GM12878 (cell line): ENCODE measurements at regions not wholly inside any gene's neighbourhood (a gene's known extent, or its start where the extent isn't known, plus 50 kb on each side); places are given as distances from the start of the nearest gene placed in this dataset.

Experiments
- ATAC-seq: fragments of 200-7000 bp; cut with Tn5 transposase; 3 replicates; pipeline ENCODE4 v1.9.1; 2020; ENCODE audit warnings: mild to moderate bottlenecking, moderate library complexity
- BruUV-seq: library from RNA; stranded (reverse); fragments of 400-500 nt; replicated peaks from 2 replicates; lab custom pipeline; 2021; lab: Mats Ljungman, UMichigan
- CTCF ChIA-PET: fragments of 300-600 bp; sonication (Branson Sonifier 250); formaldehyde crosslinking; extraction: SDS; loops from one replicate; lab custom pipeline; 2021; ENCODE audit warnings: inconsistent platforms; lab: Yijun Ruan, JAX
- POLR2A ChIA-PET: fragments of 350-600 bp; formaldehyde crosslinking; extraction: SDS; loops from one replicate; lab custom pipeline; 2021; ENCODE audit warnings: inconsistent platforms; lab: Charles Lee
- RAD21 ChIA-PET: fragments of 300-600 bp; sonication (Branson Sonifier 250); formaldehyde crosslinking; loops from one replicate; lab custom pipeline; 2023; ENCODE audit warnings: antibody characterized with exemption; ENCODE audit not compliant: unreplicated experiment; lab: Charles Lee
- SMC1A ChIA-PET: fragments of 300-600 bp; sonication (Branson Sonifier 250); formaldehyde crosslinking; loops from one replicate; lab custom pipeline; 2023; ENCODE audit not compliant: unreplicated experiment, uncharacterized antibody; lab: Charles Lee
- DNase-seq: peaks from one replicate; pipeline ENCODE4 v3.0.0-alpha.2; 2011; ENCODE audit warnings: low read depth, low spot score
- FAIRE-seq: peaks from 3 replicates; lab custom pipeline; 2011; peaks lifted over from hg19 to GRCh38; lab: Jason Lieb, UNC
- H2AFZ ChIP-seq: 2 replicates; pipeline ENCODE4 v1.6.0; 2011; ENCODE audit warnings: low read depth, low read length, control low read depth; ENCODE audit not compliant: control insufficient read depth
- H3K27ac ChIP-seq: 2 replicates; pipeline ENCODE4 v1.5.1; 2011; ENCODE audit warnings: control low read depth; ENCODE audit not compliant: control insufficient read depth, insufficient read depth
- H3K27me3 ChIP-seq, 2 experiments: replicated peaks in 1 of 2; 2 replicates each; pipeline versions ENCODE4 v1.6.0 to v1.6.1; 2011; ENCODE audit warnings: low read length in 1 of 2; ENCODE audit not compliant: control insufficient read depth in 2 of 2, insufficient read depth in 2 of 2
- H3K36me3 ChIP-seq, 2 experiments: 2 replicates each; pipeline ENCODE4 v1.5.1; 2011; ENCODE audit warnings: low read length in 1 of 2; ENCODE audit not compliant: control insufficient read depth in 2 of 2, insufficient read depth in 2 of 2
- H3K4me1 ChIP-seq: 2 replicates; pipeline ENCODE4 v1.6.1; 2011; ENCODE audit warnings: mild to moderate bottlenecking, low read length, moderate library complexity, mixed read lengths; ENCODE audit not compliant: control insufficient read depth, insufficient read depth
- H3K4me2 ChIP-seq: 2 replicates; pipeline ENCODE4 v1.6.0; 2011; ENCODE audit warnings: control low read depth; ENCODE audit not compliant: control insufficient read depth, insufficient read depth
- H3K4me3 ChIP-seq: fragments of 200-600 bp; sonication (generic); 2 replicates; pipeline ENCODE4 v1.5.1; 2016
- H3K79me2 ChIP-seq: 2 replicates; pipeline ENCODE4 v1.6.0; 2011; ENCODE audit warnings: low read length; ENCODE audit not compliant: control insufficient read depth, insufficient read depth
- H3K9ac ChIP-seq: 2 replicates; pipeline ENCODE4 v1.8.0; 2011; ENCODE audit warnings: low read length, control low read depth, mixed read lengths; ENCODE audit not compliant: control insufficient read depth, insufficient read depth
- H3K9me3 ChIP-seq: replicated peaks from 3 replicates; pipeline ENCODE4 v1.5.1; 2011; ENCODE audit warnings: mild to moderate bottlenecking, low read length; ENCODE audit not compliant: control insufficient read depth, insufficient read depth
- H4K20me1 ChIP-seq: 2 replicates; pipeline ENCODE4 v1.6.0; 2011; ENCODE audit not compliant: control insufficient read depth, insufficient read depth
- CBX5 ChIP-seq: sonication (generic); IDR thresholded peaks from 2 replicates; pipeline ENCODE4 v1.6.1; 2016; ENCODE audit warnings: low read depth, moderate library complexity, mild to moderate bottlenecking, inconsistent platforms
- FOXK2 ChIP-seq: fragments of 450-650 bp; IDR thresholded peaks from 2 replicates; pipeline ENCODE4 v1.6.1; 2017; ENCODE audit warnings: mild to moderate bottlenecking, moderate library complexity
- HDAC2 ChIP-seq: fragments of 200-600 bp; sonication (generic); IDR thresholded peaks from 2 replicates; pipeline ENCODE4 v1.6.1; 2017
- NR2C1 ChIP-seq: fragments of 450-650 bp; IDR thresholded peaks from 2 replicates; pipeline ENCODE4 v1.6.1; 2017; ENCODE audit warnings: antibody characterized with exemption, mild to moderate bottlenecking, moderate library complexity
- POLR2A ChIP-seq: IDR thresholded peaks from 2 replicates; pipeline ENCODE4 v1.6.1; 2011; ENCODE audit warnings: low read depth, mild to moderate bottlenecking, low read length
- POLR2AphosphoS5 ChIP-seq: IDR thresholded peaks from 2 replicates; pipeline ENCODE4 v1.6.1; 2011; ENCODE audit warnings: mild to moderate bottlenecking, low read length, inconsistent platforms
- RAD21 ChIP-seq: IDR thresholded peaks from 2 replicates; pipeline ENCODE4 v1.6.1; 2011; ENCODE audit warnings: mild to moderate bottlenecking, low read depth, low read length, moderate library complexity; ENCODE audit not compliant: insufficient read depth
- RAD51 ChIP-seq: fragments of 450-650 bp; IDR thresholded peaks from 2 replicates; pipeline ENCODE4 v1.6.1; 2016; ENCODE audit warnings: moderate library complexity, mild to moderate bottlenecking, inconsistent platforms
- RELA ChIP-seq: fragments of 450-650 bp; IDR thresholded peaks from 2 replicates; pipeline ENCODE4 v1.8.0; 2014; ENCODE audit warnings: borderline replicate concordance; ENCODE audit not compliant: partially characterized antibody
- SIN3A ChIP-seq: IDR thresholded peaks from 2 replicates; pipeline ENCODE4 v1.6.1; 2012; ENCODE audit warnings: low read depth, low read length, improper control_type of control experiment
- SMAD1 ChIP-seq: fragments of 450-650 bp; IDR thresholded peaks from 2 replicates; pipeline ENCODE4 v1.6.1; 2018; ENCODE audit warnings: mild to moderate bottlenecking, low read depth; ENCODE audit not compliant: partially characterized antibody
- SPI1 ChIP-seq: IDR thresholded peaks from 2 replicates; pipeline ENCODE4 v1.6.1; 2011; ENCODE audit warnings: low read depth, mild to moderate bottlenecking, low read length, moderate library complexity, borderline replicate concordance; ENCODE audit not compliant: insufficient read depth
- SUPT20H ChIP-seq: IDR thresholded peaks from 2 replicates; pipeline ENCODE4 v1.6.1; 2011; ENCODE audit warnings: low read depth, mild to moderate bottlenecking, low read length, moderate library complexity, borderline replicate concordance; ENCODE audit not compliant: control insufficient read depth
- SUZ12 ChIP-seq: fragments of 200-600 bp; sonication (generic); IDR thresholded peaks from one replicate; pipeline ENCODE4 v1.6.1; 2018; ENCODE audit warnings: antibody characterized with exemption, mild to moderate bottlenecking; ENCODE audit not compliant: unreplicated experiment
- TCF12 ChIP-seq: IDR thresholded peaks from 2 replicates; pipeline ENCODE4 v1.6.1; 2011; ENCODE audit warnings: low read depth, mild to moderate bottlenecking, low read length
- ZBED1 ChIP-seq: IDR thresholded peaks from 2 replicates; pipeline ENCODE4 v1.6.1; 2016; ENCODE audit warnings: borderline replicate concordance
- ZNF274 ChIP-seq: IDR thresholded peaks from one replicate; pipeline ENCODE4 v1.8.0; 2011; ENCODE audit not compliant: insufficient read length, insufficient read depth
- ZNF384 ChIP-seq: IDR thresholded peaks from 2 replicates; pipeline ENCODE4 v1.6.1; 2012; ENCODE audit warnings: low read depth, mild to moderate bottlenecking, low read length, improper control_type of control experiment, borderline replicate concordance
- WGBS: methylation state at CpG from one replicate; pipeline ENCODE4 v1.1.6; 2016; ENCODE audit warnings: low lambda C conversion rate; ENCODE audit not compliant: insufficient replicate concordance, insufficient coverage; ENCODE audit errors: missing lambda C conversion rate; 5-methylcytosine and 5-hydroxymethylcytosine counted together
- in situ Hi-C: fragments of 300-500 bp; cut with MboI; formaldehyde crosslinking; loops from 9 replicates; pipeline ENCODE4 v1.14.3; 2018; ENCODE audit warnings: mixed read lengths
- intact Hi-C: fragments of 100-400 bp; cut with micrococcal nuclease; formaldehyde crosslinking; loops from one replicate; pipeline ENCODE4 v1.14.2; 2022; ENCODE audit not compliant: unreplicated experiment

DNA sequence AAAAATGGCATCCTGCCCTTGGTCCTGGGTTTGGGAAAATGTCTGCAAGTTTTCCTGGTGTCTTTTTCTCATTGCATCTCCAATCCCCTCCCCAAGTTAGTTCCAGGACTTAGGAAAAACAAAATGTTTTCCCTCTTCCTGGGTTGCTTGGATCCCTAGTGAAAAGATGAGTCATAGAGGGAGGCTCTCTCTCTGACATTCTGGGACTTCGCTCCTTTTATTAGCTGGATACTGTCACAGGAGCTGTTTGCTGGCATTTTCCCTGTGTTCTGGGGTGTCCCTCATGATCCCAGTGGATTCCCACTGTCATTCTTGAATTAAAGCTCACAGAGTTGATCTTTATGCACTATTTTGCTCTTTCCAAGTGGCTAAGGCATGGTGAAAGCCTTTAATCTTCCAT lies 316.4 kb upstream of the MBL2 start:
- ChIA-PET SMC1A (interaction anchor here (1.5 kb wide), 1 partner anchor 43 kb away, joined by 4 read pairs; no protein-coding TSS in a partner anchor), POLR2A (no interaction called here), CTCF (interaction anchor here (1.5 kb wide), 1 partner anchor 18 kb away, joined by 3 read pairs; no protein-coding TSS in a partner anchor), RAD21 (no interaction called here)
- Histone ChIP-seq H4K20me1 (no peaks in the 10 kb centered on the region), H3K27me3 (no peaks in the 10 kb centered on the region), H3K79me2 (no peaks in the 10 kb centered on the region), H3K9me3 (no peaks in the 10 kb centered on the region), H3K4me2 (no peak overlapping the region), H3K4me1 (no peaks in the 10 kb centered on the region), H3K27ac (no peak overlapping the region), H3K4me3 (no peak overlapping the region), H3K9ac (no peak overlapping the region), H3K36me3 (no peaks in the 10 kb centered on the region), H2AFZ (no peak overlapping the region)
- ATAC-seq (no peak), FAIRE-seq (no peak), DNase-seq (no peak)
- BruUV-seq = no TSS peak
- TF ChIP-seq SMAD1 (no peak), SUPT20H (no peak), CBX5 (no peak), NR2C1 (no peak), FOXK2 (no peak), HDAC2 (no peak), TCF12 (no peak), SIN3A (no peak), ZBED1 (no peak)
- intact Hi-C loops (no loop called here), in situ Hi-C loops (no loop called here)
- WGBS = 0% methylated on average over 1 of the region's 1 CpG

- RAD21 ChIA-PET = interaction anchor here (1.4 kb wide), 1 partner anchor 14 kb away, joined by 3 read pairs; no protein-coding TSS in a partner anchor
- POLR2A ChIA-PET = no interaction called here
- DNase-seq (no peak), ATAC-seq (no peak), FAIRE-seq (no peak)
- Histone ChIP-seq H3K4me1 (no peaks in the 10 kb centered on the region), H4K20me1 (no peaks in the 10 kb centered on the region), H3K9me3 (no peaks in the 10 kb centered on the region), H3K27ac (no peak overlapping the region), H3K4me3 (no peak overlapping the region), H3K9ac (no peak overlapping the region), H2AFZ (no peak overlapping the region), H3K79me2 (no peaks in the 10 kb centered on the region), H3K36me3 (no peaks in the 10 kb centered on the region), H3K4me2 (no peak overlapping the region), H3K27me3 (no peaks in the 10 kb centered on the region)
- intact Hi-C loops = no loop called here
- no TSS peak for BruUV-seq
- WGBS = 3% methylated on average over 3 of the region's 3 CpGs
- TF ChIP-seq SUZ12 (no peak), POLR2AphosphoS5 (no peak), POLR2A (no peak), NR2C1 (no peak), ZNF274 (no peak), RAD21 (no peak), SPI1 (no peak), FOXK2 (no peak), RELA (no peak), ZNF384 (no peak), RAD51 (no peak)
- in situ Hi-C loops = no loop called here
- SMC1A ChIA-PET = no interaction called here
- CTCF ChIA-PET = no interaction called here
Observed at GRCh38 chr10:53079283-53079682, 306.7 kb upstream of the MBL2 start.
